Neutrophil (primary cell): ENCODE measurements at regions not wholly inside any gene's neighbourhood (a gene's known extent, or its start where the extent isn't known, plus 50 kb on each side); places are given as distances from the start of the nearest gene placed in this dataset.

Experiments
- H3K27ac ChIP-seq: fragments of 200-600 bp; sonication (generic); 2 replicates; pipeline ENCODE4 v1.5.1; 2016; ENCODE audit warnings: mild to moderate bottlenecking, moderate library complexity
- H3K27me3 ChIP-seq: fragments of 200-600 bp; sonication (generic); 2 replicates; pipeline ENCODE4 v1.6.0; 2016; ENCODE audit warnings: mild to moderate bottlenecking
- H3K36me3 ChIP-seq: fragments of 200-600 bp; sonication (generic); 2 replicates; pipeline ENCODE4 v1.5.1; 2017
- H3K4me1 ChIP-seq, 2 experiments: fragments of 200-600 bp in 1 of 2; sonication (generic) in 1 of 2; 1 replicate in 1 of 2; 2 replicates in 1 of 2; pipeline versions ENCODE4 v1.5.1 to v1.6.1; 2013 to 2016; ENCODE audit warnings: low read depth in 1 of 2, low read length in 1 of 2, mild to moderate bottlenecking in 1 of 2, moderate library complexity in 1 of 2; ENCODE audit not compliant: control insufficient read depth in 1 of 2, insufficient read depth in 1 of 2
- H3K4me3 ChIP-seq, 2 experiments: fragments of 200-600 bp in 1 of 2; sonication (generic) in 1 of 2; 1 replicate in 1 of 2; 2 replicates in 1 of 2; pipeline ENCODE4 v1.5.1; 2013 to 2016; ENCODE audit warnings: low read depth in 1 of 2, low read length in 1 of 2, mild to moderate bottlenecking in 1 of 2, moderate library complexity in 1 of 2
- H3K9me3 ChIP-seq: fragments of 200-600 bp; sonication (generic); 2 replicates; pipeline ENCODE4 v1.5.1; 2016
- CTCF ChIP-seq: fragments of 200-600 bp; sonication (generic); IDR thresholded peaks from 2 replicates; pipeline ENCODE4 v1.5.1; 2016; ENCODE audit warnings: antibody characterized with exemption

- no peak overlapping the region for H3K4me3 ChIP-seq
- H3K36me3 ChIP-seq = no peaks in the 10 kb centered on the region
- peaks cover 73% of the 10 kb centered on the region for H3K27me3 ChIP-seq
- peaks cover 0 to 6% of the 10 kb centered on the region in 2 experiments for H3K4me1 ChIP-seq
- no peaks in the 10 kb centered on the region for H3K9me3 ChIP-seq
- no peak for TF ChIP-seq CTCF
- no peak overlapping the region for H3K27ac ChIP-seq
Observed at GRCh38 chr20:62554898-62555641, 79.3 kb upstream of the GATA5 start.

GRCh38 chr20:62555642-62556420, 80.0 kb upstream of the GATA5 start:
- TF ChIP-seq CTCF = no peak

GRCh38 chr20:62557462-62557861, 81.7 kb upstream of the GATA5 start:
- no peak overlapping the region for H3K27ac ChIP-seq
- peaks cover 73% of the 10 kb centered on the region for H3K27me3 ChIP-seq
- no peaks in the 10 kb centered on the region for H3K9me3 ChIP-seq
- H3K36me3 ChIP-seq = no peaks in the 10 kb centered on the region
- H3K4me3 ChIP-seq = no peak overlapping the region
- H3K4me1 ChIP-seq = no peaks in the 10 kb centered on the region
- TF ChIP-seq CTCF = no peak

More at GRCh38 chr20:62555642-62556420, 80.0 kb upstream of the GATA5 start:
- no peaks in the 10 kb centered on the region for H3K9me3 ChIP-seq
- H3K27me3 ChIP-seq = peaks cover 73% of the 10 kb centered on the region
- no peaks in the 10 kb centered on the region for H3K36me3 ChIP-seq
- no peak overlapping the region for H3K4me3 ChIP-seq
- peaks cover 0 to 5% of the 10 kb centered on the region in 2 experiments for H3K4me1 ChIP-seq
- H3K27ac ChIP-seq = no peak overlapping the region

DNA sequence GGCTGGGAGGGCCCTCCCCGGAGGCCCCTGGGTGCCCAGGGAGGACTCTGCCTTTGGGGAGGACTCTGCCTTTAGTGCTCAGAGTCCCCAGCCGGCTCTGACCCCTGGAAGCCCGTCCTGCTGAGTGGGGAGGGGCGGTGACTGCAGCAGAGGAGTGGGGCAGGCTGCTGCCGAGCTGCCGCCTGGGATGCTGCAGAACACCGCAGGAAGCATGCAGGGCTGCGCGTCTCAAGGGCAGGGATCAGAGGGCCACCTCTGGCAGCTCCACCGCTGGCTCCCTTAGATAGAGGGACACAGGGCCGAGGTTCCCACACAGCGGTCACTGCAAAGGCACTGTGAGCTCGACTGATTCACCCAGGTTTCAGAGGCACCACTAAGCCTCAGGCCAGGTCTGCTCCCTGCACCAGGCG, 82.2 kb upstream of the GATA5 start:
- Histone ChIP-seq H3K9me3 (no peaks in the 10 kb centered on the region), H3K4me1 (no peaks in the 10 kb centered on the region), H3K27ac (no peak overlapping the region), H3K27me3 (peaks cover 73% of the 10 kb centered on the region), H3K4me3 (no peak overlapping the region), H3K36me3 (no peaks in the 10 kb centered on the region)
- no peak for TF ChIP-seq CTCF

DNA sequence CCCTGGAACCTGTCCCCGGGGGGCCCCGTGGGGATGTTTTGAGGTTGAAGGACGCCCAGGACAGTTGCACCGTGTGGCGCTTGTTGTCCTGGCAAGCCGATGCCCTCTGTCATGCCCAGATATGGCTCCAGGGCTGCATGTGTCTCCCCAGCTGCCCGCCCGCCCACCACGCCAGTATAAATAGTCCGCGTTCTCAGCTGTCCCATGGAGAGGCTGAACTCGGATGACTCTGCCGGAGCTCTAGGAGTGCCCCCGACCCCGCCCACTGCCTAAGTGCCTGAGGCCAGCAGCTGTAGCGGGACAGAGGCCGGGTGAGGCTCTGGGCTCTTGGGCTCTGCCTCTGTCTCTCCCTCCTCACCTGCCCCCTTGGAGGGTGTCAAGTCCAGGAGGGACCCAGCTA, 83.0 kb upstream of the GATA5 start:
- H3K9me3 ChIP-seq = no peaks in the 10 kb centered on the region
- TF ChIP-seq CTCF = no peak
- peaks cover 69% of the 10 kb centered on the region for H3K27me3 ChIP-seq
- H3K4me1 ChIP-seq = no peaks in the 10 kb centered on the region
- no peaks in the 10 kb centered on the region for H3K36me3 ChIP-seq
- H3K27ac ChIP-seq = no peak overlapping the region
- no peak overlapping the region for H3K4me3 ChIP-seq
